Neural cell (in vitro differentiated cells): ENCODE measurements at regions not wholly inside any gene's neighbourhood (a gene's known extent, or its start where the extent isn't known, plus 50 kb on each side); places are given as distances from the start of the nearest gene placed in this dataset.

Source experiments
- H2AFZ ChIP-seq: fragments of 200-600, 300-800 bp; sonication (generic), shearing (Covaris generic); 2 replicates; pipeline ENCODE4 v1.6.0; 2014; ENCODE audit warnings: low read depth, mild to moderate bottlenecking, antibody characterized with exemption, low read length, moderate library complexity
- H3F3A ChIP-seq: fragments of 200-600 bp; shearing (Covaris generic); 2 replicates; pipeline ENCODE4 v1.6.1; 2016; ENCODE audit warnings: mild to moderate bottlenecking, moderate library complexity, mixed read lengths, antibody characterized with exemption, low read length; ENCODE audit not compliant: insufficient read depth, poor library complexity, severe bottlenecking
- H3K27ac ChIP-seq: fragments of 200-600, 300-800 bp; sonication (generic), shearing (Covaris generic); 2 replicates; pipeline ENCODE4 v1.5.1; 2014; ENCODE audit warnings: mild to moderate bottlenecking, low read length, moderate library complexity
- H3K27me3 ChIP-seq: fragments of 300-800, 200-600 bp; sonication (generic), shearing (Covaris generic); 2 replicates; pipeline ENCODE4 v1.6.0; 2014; ENCODE audit warnings: mild to moderate bottlenecking, low read depth, low read length, moderate library complexity; ENCODE audit not compliant: insufficient read depth
- H3K36me3 ChIP-seq: fragments of 300-800, 200-600 bp; sonication (generic), shearing (Covaris generic); 2 replicates; pipeline ENCODE4 v1.5.1; 2014; ENCODE audit warnings: mild to moderate bottlenecking, antibody characterized with exemption, low read length, moderate library complexity; ENCODE audit not compliant: insufficient read depth
- H3K4me2 ChIP-seq: fragments of 300-800, 200-600 bp; sonication (generic), shearing (Covaris generic); 2 replicates; pipeline ENCODE4 v1.6.0; 2014; ENCODE audit warnings: mild to moderate bottlenecking, low read length
- H3K4me3 ChIP-seq: fragments of 300-800, 200-600 bp; sonication (generic), shearing (Covaris generic); 2 replicates; pipeline ENCODE4 v1.5.1; 2014; ENCODE audit warnings: mild to moderate bottlenecking, low read length, moderate library complexity
- H3K79me2 ChIP-seq: fragments of 200-600 bp; shearing (Covaris generic); replicated peaks from 2 replicates; pipeline ENCODE4 v1.6.0; 2014; ENCODE audit warnings: mild to moderate bottlenecking, low read length, moderate library complexity; ENCODE audit not compliant: insufficient read depth
- H3K9ac ChIP-seq: fragments of 300-800, 200-600 bp; sonication (generic), shearing (Covaris generic); 2 replicates; pipeline ENCODE4 v1.6.1; 2016; ENCODE audit warnings: mild to moderate bottlenecking, low read length, mixed read lengths
- H3K9me2 ChIP-seq: fragments of 200-600 bp; shearing (Covaris generic); 2 replicates; pipeline ENCODE4 v1.6.1; 2016; ENCODE audit warnings: mild to moderate bottlenecking, low read length, mixed read lengths; ENCODE audit not compliant: insufficient read depth
- H3K9me3 ChIP-seq: fragments of 200-600, 300-800 bp; sonication (generic), shearing (Covaris generic); 2 replicates; pipeline ENCODE4 v1.6.1; 2016; ENCODE audit warnings: mild to moderate bottlenecking, mixed run types, low read length, moderate library complexity, mixed read lengths
- H4K20me1 ChIP-seq: fragments of 200-600 bp; shearing (Covaris generic); 2 replicates; pipeline ENCODE4 v1.6.1; 2016; ENCODE audit warnings: mild to moderate bottlenecking, mixed run types; ENCODE audit not compliant: insufficient read depth
- CTCF ChIP-seq: fragments of 450-650 bp; IDR thresholded peaks from 2 replicates; pipeline ENCODE4 v1.5.1; 2014; ENCODE audit warnings: antibody characterized with exemption, mild to moderate bottlenecking, moderate library complexity; ENCODE audit not compliant: poor library complexity, severe bottlenecking
- EP300 ChIP-seq: fragments of 450-650 bp; conservative IDR thresholded peaks from 2 replicates; pipeline ENCODE4 v1.6.1; 2014; ENCODE audit warnings: antibody characterized with exemption, mild to moderate bottlenecking, moderate library complexity; ENCODE audit not compliant: poor library complexity, severe bottlenecking
- EZH2 ChIP-seq: fragments of 200-600, 300-800 bp; shearing (Covaris generic), sonication (generic); IDR thresholded peaks from 2 replicates; pipeline ENCODE4 v1.6.1; 2014; ENCODE audit warnings: antibody characterized with exemption, low read length, borderline replicate concordance, mild to moderate bottlenecking; ENCODE audit not compliant: insufficient read depth, poor library complexity, severe bottlenecking
- MXI1 ChIP-seq: fragments of 450-650 bp; conservative IDR thresholded peaks from 2 replicates; pipeline ENCODE4 v1.6.1; 2014; ENCODE audit warnings: antibody characterized with exemption, mild to moderate bottlenecking; ENCODE audit not compliant: poor library complexity, severe bottlenecking
- POLR2AphosphoS5 ChIP-seq: IDR thresholded peaks from 2 replicates; pipeline ENCODE4 v1.6.1; 2012
- RAD21 ChIP-seq: fragments of 450-650 bp; conservative IDR thresholded peaks from 2 replicates; pipeline ENCODE4 v1.6.1; 2014; ENCODE audit warnings: antibody characterized with exemption, mild to moderate bottlenecking, moderate library complexity
- SMC3 ChIP-seq: fragments of 450-650 bp; conservative IDR thresholded peaks from 2 replicates; pipeline ENCODE4 v1.6.1; 2014; ENCODE audit warnings: antibody characterized with exemption, mild to moderate bottlenecking, moderate library complexity; ENCODE audit not compliant: poor library complexity
- TAF1 ChIP-seq: IDR thresholded peaks from 2 replicates; pipeline ENCODE4 v1.6.1; 2012; ENCODE audit warnings: low read depth
- TF ChIP-seq, protein P1 (sequence below): IDR thresholded peaks from 2 replicates; pipeline ENCODE4 v1.6.1; 2012; ENCODE audit warnings: borderline replicate concordance

DNA sequence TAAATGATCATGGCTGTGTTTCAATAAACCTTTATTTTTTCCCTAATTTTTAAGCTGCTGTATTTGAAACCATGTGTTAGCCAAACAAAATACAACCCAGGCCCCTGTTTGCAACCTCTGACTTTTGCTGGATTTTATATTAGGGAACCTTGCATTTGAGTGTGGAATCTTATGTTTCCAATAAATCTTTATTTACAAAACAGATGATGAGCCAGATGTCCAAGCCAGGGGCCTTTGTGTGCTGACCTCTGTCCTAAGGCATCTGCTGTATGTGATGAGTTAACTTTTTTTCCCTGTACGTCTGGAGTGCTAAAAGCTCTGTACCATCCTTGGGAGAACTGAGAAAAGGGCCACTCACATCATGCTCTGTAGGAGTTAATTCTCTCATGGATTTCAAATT, 162.9 kb downstream of the TRIB2 start:
- no peak overlapping the region for H2AFZ ChIP-seq
- TF ChIP-seq MXI1 (no peak), SMC3 (no peak), CTCF (no peak), EP300 (no peak), RAD21 (no peak), POLR2AphosphoS5 (no peak), TAF1 (no peak), EZH2 (no peak)
- TF ChIP-seq, protein P1, sequence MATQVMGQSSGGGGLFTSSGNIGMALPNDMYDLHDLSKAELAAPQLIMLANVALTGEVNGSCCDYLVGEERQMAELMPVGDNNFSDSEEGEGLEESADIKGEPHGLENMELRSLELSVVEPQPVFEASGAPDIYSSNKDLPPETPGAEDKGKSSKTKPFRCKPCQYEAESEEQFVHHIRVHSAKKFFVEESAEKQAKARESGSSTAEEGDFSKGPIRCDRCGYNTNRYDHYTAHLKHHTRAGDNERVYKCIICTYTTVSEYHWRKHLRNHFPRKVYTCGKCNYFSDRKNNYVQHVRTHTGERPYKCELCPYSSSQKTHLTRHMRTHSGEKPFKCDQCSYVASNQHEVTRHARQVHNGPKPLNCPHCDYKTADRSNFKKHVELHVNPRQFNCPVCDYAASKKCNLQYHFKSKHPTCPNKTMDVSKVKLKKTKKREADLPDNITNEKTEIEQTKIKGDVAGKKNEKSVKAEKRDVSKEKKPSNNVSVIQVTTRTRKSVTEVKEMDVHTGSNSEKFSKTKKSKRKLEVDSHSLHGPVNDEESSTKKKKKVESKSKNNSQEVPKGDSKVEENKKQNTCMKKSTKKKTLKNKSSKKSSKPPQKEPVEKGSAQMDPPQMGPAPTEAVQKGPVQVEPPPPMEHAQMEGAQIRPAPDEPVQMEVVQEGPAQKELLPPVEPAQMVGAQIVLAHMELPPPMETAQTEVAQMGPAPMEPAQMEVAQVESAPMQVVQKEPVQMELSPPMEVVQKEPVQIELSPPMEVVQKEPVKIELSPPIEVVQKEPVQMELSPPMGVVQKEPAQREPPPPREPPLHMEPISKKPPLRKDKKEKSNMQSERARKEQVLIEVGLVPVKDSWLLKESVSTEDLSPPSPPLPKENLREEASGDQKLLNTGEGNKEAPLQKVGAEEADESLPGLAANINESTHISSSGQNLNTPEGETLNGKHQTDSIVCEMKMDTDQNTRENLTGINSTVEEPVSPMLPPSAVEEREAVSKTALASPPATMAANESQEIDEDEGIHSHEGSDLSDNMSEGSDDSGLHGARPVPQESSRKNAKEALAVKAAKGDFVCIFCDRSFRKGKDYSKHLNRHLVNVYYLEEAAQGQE, result no peak

GRCh38 chr2:12881952-12882351, 165.2 kb downstream of the TRIB2 start:
- H3K27ac ChIP-seq, result no peak overlapping the region
- no peaks in the 10 kb centered on the region for H3K9me2 ChIP-seq
- H3K4me3 ChIP-seq, result no peak overlapping the region
- no peaks in the 10 kb centered on the region for H3F3A ChIP-seq
- no peaks in the 10 kb centered on the region for H3K79me2 ChIP-seq
- H3K36me3 ChIP-seq, result no peaks in the 10 kb centered on the region
- no peak overlapping the region for H3K9ac ChIP-seq
- TF ChIP-seq, protein P1, result no peak
- TF ChIP-seq EP300 (no peak), SMC3 (no peak), POLR2AphosphoS5 (no peak), RAD21 (no peak), EZH2 (no peak), CTCF (no peak), TAF1 (no peak), MXI1 (no peak)
- H3K27me3 ChIP-seq, result no peaks in the 10 kb centered on the region
- no peaks in the 10 kb centered on the region for H4K20me1 ChIP-seq
- H3K4me2 ChIP-seq, result no peak overlapping the region
- H3K9me3 ChIP-seq, result no peaks in the 10 kb centered on the region
- H2AFZ ChIP-seq, result no peak overlapping the region

More for the DNA sequence above, 162.9 kb downstream of the TRIB2 start:
- no peaks in the 10 kb centered on the region for H3K27me3 ChIP-seq
- H3K4me2 ChIP-seq, result no peak overlapping the region
- no peaks in the 10 kb centered on the region for H3K9me3 ChIP-seq
- no peaks in the 10 kb centered on the region for H3K79me2 ChIP-seq
- H3K9ac ChIP-seq, result no peak overlapping the region
- no peaks in the 10 kb centered on the region for H4K20me1 ChIP-seq
- no peaks in the 10 kb centered on the region for H3K9me2 ChIP-seq
- no peaks in the 10 kb centered on the region for H3F3A ChIP-seq
- H3K4me3 ChIP-seq, result no peak overlapping the region
- no peaks in the 10 kb centered on the region for H3K36me3 ChIP-seq
- no peak overlapping the region for H3K27ac ChIP-seq
